Middle frontal gyrus (tissue), 1 donor: ENCODE measurements at regions not wholly inside any gene's neighbourhood (a gene's known extent, or its start where the extent isn't known, plus 50 kb on each side); places are given as distances from the start of the nearest gene placed in this dataset.
"Not testable (repeated sequence)": the region's sequence is repeated elsewhere in the genome, so short reads cannot be mapped to it uniquely, and the experiment has no call there.

Experiments
- DNase-seq: peaks from one replicate; pipeline ENCODE4 v3.0.0-alpha.2; 2015; ENCODE audit warnings: low spot score; ENCODE audit errors: extremely low spot score

DNA sequence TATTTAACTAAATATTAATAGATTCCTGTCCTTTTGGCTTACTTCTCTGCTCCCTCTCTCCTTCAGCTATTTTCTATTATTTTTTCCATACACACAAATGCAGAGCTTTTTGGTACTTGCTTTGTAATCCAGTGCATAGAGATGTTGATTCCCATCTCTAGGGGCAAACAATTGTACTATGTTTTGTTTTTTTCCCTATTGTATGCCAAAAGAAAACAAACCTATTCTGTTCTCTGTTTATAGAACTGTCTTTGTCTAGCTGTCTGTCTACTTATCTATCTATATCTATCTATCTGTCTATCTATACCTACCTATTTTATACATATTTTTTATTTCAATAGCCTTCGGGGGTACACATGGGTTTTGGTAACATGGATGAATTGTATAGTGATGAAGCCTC, 121.6 kb upstream of the LIFR start:
- DNase-seq = no peak

DNA sequence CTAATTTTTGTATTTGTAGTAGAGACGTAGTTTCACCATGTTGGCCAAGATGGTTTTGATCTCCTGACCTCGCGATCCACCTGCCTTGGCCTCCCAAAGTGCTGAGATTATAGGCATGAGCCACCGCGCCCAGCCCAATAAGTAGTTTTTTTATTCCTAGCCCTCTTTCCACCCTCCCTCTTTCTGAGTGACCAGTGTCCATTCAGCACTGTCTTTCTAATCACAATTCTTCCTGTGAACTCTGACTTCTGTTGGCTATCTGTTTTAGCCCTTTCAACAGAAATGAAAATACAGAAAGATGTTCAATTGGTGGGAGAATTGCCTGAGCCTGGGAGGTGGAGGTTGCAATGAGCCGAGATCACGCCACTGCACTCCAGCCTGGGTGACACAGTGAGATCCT, 122.3 kb upstream of the LIFR start:
- not testable (repeated sequence) for DNase-seq

DNA sequence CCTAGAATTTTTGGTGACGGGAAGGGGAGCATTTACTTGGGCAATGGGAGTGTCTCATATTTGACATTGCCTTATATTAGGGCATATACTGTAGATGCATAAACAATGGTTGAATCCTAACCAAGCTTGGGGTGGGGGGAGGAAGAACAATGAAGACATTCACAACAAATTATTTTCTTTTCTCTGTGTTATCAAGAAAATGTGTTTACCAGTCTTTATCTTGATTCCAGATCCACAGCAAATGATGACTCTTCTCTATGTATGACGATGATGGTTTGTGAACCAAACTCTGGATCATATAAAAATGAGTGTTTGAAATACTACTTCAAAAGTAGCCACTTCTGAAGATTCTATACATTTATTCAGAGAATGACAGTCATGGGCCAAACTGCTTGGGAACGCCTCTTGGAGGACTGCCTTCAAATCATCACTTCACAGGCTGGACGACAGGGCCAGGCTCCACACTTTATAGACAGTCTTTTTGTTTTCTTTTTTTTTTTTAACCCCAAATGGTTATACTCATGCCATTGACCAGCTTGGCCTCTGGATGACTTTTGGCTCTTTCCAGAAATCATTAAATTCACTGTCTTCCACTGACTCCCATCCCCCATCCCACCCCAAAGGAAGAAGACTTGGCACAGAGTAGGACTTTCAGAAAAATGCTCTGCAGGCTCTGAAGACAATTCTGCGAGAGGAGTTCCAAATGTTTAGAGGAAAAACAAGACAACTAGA, 123.8 kb upstream of the LIFR start:
- DNase-seq = peak; percentile 30

DNA sequence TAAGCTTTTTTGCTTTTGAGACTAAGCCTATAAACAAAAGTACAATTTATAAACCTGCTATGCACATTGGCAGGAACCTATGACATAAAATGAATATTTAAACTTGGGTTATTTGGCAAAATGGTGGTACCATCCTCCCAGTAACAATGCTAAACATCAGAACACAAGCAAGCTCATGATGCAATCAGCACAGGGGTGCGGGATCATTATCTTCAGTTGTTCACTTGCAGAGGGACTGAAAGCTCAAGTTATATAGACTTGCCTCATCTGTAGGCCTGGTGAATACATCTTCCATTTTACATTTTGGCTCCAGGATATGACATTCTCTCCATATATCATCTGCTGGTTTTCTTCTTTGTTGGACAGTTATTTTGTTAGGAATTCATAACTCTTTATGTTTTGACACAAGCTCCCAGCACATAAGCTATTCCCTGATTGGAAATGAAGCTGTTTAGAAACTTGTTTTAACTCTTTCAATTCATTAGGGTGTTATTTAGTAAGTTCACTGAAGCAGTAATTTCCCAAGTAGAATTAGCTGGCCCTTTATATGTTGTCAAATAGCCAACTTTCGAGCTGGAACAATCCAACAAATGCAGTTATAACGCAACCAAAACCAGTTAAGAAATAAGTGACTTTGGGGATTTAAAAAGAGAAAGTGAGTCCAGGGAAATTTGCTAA, 124.7 kb upstream of the LIFR start:
- DNase-seq = no peak

DNA sequence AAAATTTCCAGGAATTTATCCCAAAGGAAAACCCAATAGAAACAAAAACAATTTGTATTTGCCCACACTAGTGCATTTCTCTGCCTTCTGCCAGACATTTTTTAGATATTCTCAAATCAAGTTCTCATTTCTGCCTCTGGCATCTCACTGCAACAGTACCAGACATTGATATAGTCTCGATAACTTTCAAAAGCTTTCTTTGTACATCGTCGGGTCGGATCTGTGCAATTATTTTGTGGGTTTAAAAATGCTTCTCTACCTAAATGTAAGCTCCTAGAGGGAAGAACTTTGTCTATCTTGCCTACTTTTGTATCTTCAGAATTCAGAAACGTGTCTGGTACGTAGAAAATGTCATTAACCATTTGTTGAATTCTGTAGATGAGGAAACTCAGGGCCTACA, 125.5 kb upstream of the LIFR start:
- DNase-seq = no peak

DNA sequence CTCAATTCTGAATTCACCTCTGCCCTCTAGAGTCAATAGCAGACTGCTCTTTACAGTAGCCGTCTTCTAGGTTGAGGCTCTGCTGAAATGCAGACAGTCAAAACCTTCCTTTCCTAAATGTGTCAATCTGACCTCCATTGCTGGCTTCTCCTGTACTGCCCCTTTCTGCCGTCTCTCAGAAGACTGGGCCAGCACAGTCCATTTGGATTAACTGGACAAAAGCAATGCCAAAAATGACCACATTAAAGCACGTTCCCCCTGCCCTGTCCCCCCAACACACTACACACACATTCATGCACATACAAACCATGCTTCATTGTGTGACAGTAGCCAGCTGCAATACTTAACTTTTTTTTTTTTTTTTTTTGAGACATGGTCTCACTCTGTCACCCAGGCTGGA, 130.2 kb upstream of the LIFR start:
- DNase-seq = no peak

DNA sequence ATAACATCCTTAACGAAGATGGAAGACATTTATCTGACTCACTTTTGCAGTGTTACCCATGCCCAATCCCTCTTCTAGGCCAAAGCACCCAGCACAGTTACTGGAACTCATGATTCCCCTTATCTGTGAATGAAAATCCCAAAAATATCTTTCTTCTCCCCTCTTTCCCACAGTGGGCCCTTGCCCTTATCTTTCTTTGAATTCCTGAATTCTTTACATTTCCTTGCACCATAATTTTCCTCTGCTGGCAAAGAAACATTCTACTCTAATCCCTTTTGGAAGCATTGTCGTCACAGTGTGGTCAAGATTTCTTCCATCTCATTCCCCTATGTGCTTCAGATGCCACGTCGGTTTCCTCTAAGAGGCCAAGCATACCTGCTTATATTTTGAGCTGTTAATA, 135.9 kb upstream of the LIFR start:
- no peak for DNase-seq

DNA sequence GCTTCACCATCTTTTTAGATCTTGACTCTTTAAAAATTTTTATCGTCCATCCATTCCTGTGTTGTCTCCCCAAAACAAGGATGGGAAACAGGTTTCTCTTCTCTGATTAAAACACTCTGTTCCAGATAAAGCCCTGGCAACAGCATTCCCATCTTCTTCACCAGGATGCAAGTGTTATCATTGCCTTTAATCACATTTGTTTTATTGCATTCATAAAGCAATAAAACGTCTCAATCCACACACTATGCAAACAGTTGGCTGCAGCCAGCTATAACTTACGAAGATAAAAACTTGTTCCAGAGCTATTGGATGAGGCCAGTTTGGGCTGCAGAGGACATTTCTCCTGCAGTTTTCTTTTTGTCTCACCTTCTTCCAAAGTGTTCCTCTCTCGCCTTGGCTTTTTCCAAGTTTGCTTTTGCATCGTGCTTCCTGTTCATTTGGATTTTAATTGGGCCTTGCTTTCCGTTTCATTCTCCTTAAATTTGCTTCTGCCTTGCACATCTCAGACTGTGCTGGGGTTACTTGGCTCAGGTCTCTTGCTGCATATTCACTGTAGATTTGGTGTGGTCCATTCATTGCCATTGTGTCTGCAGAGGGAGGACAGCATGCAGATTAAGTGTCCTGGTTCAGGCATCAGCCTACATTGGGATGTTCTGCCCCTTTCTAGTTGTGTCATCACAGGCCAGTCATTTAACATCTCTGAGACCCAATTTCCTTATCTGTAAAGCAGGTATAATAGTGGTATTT, 136.5 kb upstream of the LIFR start:
- no peak for DNase-seq

DNA sequence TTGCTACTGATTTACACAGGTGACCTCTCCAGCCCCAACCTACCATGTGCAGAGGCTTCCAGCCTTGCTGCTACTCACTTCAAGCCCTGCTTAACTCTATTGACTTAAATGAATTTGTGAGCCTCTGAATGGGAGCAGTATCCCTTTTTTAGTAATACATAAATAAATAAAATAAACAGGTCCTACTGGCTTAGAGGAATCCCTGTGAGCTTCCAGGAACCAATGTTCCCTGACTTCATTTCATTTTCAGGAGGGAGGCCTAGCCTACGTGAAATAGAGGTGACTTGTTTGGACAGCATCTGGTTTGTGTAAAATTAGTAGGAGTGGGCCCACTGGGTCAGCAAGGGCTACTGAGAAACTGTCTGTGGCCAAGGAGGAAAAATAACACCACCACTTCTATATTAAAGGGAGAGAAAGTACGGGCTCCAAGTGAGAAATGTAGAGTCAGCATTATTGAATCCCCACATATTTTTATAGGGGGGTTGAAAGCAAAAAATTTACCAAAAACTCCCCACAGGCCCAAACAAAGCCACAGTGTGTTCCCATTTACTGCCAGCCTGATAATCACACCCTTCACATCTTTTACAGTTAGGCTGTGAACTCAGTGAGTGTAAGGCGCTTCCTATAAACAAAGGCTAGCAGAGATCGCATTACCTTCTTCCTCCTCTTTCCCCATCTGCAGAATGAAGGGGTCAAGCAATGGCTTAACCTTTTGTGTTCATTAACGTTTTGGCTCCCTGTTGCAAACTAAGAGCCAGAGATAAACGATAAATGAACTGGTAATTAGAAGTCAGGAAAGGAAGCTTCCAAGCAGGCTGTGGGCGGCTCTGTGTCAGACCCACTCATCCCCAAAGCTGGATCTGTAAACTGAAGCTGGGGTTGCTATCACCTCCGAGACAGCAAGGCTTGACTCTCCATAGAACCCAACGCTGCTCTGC, 138.8 kb upstream of the LIFR start:
- DNase-seq = no peak

DNA sequence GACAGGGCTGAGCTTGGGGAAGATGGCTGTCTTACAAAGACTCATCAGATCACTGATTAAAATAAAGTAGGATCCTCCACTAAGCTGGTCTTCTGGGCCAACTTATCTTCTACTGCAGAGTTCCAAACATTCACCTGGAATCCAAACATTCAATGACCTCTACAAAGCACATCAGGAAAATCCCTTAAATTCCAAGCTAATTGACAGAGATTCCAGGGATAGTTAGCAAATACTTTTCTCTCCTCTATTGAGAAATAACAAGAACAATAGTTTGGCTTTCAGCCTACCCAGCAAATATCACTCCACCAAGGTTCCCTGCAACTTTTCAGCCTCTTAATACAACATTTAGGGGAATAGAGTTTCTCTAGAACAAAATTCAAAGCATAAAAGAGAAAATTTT, 140.6 kb upstream of the LIFR start:
- DNase-seq = no peak

DNA sequence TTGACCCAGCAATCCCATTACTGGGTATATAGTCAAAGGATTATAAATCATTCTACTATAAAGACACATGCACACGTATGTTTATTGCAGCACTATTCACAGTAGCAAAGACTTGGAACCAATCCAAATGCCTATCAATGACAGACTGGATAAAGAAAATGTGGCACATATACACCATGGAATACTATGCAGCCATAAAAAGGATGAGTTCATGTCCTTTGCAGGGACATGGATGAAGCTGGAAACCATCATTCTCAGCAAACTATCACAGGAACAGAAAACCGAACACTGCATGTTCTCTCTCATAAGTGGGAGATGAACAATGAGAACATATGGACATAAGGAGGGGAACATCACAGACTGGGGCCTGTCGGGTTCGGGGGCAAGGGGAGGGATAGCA, 140.3 kb upstream of the OSMR start:
- not testable (repeated sequence) for DNase-seq

DNA sequence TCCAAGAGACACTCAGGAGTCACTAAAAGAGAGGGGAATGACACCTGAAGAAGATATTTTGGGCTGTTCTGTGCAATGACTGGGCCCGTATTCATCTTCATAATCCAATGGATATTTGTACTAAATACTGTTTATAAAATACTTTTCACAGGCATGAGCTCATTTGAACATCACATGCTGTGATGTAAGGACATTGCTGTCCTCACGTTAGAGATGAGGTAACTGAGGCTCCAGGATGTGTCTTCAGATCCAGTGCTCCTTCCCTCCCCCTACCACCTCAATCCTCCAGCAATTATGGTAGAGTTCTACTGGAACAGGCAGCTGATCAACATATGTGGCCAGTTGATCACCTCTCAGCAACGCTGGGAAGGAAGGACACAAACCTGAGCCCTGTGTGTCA, 139.4 kb upstream of the OSMR start:
- DNase-seq = no peak

DNA sequence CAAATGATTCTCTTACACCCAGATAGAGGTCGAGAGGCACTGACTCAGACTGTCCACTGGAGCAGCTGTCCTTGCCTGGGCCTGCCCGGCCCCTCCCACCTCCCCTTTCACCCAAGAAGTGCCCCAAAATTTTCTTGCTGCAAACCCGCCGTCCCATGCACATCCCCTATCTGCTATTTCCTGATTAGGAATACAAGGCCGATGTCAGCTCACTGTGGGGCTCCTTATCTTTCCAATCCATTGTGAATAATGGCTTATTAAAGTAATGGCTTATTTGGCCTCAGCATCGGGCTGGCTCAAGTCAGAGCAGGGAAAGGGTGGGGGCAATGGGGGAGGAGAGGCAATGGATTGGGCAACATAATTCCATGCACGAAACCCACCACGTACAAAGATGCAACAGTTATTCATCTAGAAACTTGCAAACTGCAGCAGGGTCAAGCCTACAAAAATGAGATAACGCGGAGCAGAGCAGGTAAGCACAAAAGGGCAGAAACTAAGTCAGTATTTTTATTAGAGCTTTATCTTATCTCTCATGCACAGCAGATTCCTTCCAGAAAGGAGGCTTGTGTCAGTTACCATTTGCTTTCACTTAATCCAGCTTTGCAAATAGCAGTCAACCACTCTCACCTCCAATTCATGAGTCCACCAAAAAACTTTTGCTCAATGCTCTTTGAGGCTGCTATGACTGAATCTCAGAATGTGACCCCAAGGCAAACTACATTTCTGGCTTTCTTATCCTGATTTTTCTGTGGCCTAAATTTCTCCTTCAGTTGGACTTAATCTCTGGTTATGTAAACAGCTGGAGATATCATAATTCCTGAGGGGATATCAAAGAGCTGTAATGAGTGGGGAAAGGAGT, 138.2 kb upstream of the OSMR start:
- DNase-seq = no peak

DNA sequence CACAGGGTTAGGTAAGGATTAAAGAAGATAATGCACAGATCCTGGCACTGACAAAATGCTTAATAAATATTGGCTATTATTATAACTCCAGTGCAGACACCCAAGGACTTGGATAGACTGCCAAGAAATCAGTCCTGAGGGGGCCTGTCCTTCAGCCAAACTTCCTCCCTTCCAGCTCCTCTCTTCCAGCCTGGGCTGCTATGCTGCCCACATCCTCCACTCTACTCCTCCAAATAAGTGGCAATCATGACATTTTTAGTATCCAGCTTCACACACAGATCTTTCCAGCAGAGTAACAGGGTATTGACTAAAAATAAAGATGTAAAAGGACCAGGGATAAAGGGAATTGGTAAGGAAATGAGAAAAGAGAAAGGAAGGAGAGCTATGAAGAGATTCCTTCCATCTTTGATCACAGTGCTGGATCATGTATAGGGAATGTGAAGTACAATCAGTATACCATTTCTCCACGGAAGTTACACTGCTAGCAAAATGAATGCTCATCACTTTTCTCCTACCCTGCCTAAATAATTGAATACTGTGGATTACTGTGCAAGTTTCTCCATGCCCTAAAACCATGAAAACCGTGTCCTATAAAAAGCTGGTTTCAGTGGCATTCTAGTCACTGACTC, 136.0 kb upstream of the OSMR start:
- no peak for DNase-seq

DNA sequence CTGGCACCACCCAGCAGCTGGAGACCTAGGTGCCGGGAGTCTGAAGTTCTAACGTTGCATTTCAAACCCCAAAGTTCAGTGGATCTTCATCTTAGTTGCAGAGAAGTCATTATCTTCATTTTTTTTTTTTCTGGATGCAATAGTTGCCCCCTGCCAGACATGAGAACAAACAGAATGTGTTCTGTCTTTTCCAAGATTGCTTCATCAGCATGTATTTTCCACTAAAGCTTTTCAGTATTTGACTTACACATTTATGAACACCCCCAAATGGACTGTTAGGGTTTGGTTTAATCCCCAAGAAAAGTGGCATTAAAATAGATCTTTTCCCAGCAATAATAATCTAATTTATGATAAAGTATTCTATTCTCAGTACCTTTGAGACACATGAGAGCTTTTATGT, 135.2 kb upstream of the OSMR start:
- no peak for DNase-seq

DNA sequence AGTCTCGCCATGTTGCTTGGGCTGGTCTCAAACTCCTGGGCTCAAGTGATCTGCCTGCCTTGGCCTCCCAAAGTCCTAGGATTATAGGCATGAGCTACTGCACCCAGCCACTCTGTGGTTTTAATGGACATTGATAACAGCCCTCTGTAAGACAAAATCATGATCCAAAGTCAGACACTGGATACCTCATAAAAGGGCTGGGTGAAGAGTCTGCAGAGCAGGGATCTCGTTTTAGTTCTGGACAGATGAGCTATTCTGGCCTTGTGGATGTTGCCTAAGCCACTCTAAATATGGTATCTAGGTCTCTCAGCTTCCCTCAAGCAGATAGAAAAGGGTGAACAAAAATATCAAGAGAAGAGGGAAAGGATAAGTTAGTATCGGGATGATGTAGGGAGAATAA, 133.4 kb upstream of the OSMR start:
- no peak for DNase-seq

DNA sequence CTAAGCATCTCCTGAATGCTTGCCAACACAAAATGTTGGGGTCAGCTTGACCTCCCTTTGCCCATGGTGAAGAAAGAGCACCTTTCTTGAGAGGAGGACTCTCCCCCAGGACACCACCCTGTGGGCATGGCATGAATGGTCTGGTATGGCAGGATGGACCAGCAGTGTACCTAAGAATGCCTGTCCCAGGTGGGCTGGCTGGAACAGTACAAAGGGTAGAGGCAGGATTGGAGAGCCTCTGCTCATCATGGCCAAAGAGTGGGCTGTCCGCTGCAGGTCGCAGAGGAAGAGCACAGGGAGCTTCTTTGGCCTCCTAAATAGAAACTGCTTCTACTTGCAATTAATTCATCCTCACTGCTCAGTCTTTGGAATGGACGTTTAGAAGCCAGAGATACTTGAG, 131.6 kb upstream of the OSMR start:
- no peak for DNase-seq

DNA sequence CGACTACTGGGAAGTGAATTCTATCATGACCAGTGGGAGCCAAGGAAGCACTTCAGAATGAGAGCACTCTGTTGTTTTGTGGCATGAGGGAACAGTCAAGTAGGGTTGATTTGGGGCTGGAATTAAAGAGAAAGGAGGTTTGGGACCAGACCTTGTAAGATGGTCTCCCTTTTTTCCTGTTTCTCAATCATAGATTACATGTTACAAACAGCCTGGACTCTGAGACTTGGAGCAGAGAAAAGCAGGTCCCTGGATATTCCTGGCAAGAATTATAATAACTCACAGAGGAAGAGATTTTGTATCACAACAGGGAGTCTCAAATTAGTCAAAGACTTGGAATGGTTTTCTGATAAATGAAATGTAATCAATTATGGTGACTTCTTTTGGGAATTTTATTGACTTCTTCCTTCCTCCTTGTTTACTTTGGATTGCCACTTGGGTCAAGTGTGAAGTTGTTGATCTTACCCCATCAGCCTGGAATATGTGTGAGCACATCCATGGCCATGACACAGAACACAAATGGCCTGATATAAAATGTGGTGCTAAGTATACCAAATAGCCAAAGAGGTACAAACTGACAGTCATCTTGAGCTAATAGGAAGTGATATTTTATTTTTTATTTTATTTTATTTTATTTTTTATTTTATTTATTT, 131.0 kb upstream of the OSMR start:
- DNase-seq = no peak

DNA sequence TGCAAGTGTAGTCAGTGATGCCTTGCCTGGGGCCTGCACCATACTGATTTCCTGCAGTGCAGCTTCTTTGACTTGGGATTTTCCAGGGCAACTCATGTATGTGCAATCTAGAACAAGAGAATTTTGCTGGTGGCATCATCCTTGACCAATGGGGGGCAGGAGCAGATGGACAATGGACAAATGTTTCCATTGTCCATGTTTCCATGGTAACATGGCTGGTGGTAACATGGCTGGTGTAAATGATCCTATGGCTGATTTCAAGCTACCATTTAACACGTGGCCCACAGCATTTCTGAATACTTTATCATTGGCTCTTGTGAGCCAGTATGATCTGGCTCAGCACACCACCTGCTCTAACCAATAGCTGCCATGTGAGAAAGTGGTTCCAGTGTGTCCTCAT, 130.1 kb upstream of the OSMR start:
- DNase-seq = peak; percentile 22

DNA sequence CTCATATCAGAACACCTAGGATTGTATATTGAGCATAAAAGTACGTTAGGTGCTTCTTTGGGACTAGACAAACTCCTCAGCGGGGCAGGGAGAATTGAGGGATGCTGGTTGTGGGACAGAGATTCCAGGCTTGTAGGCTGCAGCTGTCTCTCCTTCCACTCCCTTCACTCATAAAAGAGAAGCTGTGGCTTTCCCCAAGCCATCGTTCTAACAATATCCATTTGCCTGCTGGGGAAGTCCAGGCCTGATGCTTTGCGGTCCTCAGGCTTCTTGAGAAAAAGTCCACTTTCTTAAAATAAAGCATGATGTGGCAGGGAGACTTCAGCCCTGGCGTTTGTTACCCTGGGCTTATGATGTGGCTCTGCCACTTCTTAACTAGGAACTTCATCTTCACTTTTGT, 129.3 kb upstream of the OSMR start:
- no peak for DNase-seq
